H1 (cell line): ENCODE measurements at regions not wholly inside any gene's neighbourhood (a gene's known extent, or its start where the extent isn't known, plus 50 kb on each side); places are given as distances from the start of the nearest gene placed in this dataset.

ENCODE experiments used
- CTCF ChIA-PET: fragments of 300-600 bp; sonication (Branson Sonifier 250); formaldehyde crosslinking; loops from one replicate; lab custom pipeline; 2021; ENCODE audit not compliant: partially characterized antibody; lab: Charles Lee
- POLR2A ChIA-PET: fragments of 300-600 bp; sonication (Branson Sonifier 250); formaldehyde crosslinking; loops from one replicate; lab custom pipeline; 2021; ENCODE audit warnings: inconsistent platforms; ENCODE audit not compliant: partially characterized antibody; lab: Charles Lee
- DNase-seq, 2 experiments: peaks; one replicate each; pipeline versions ENCODE4 v3.0.0 to v3.0.0-alpha.2; 2010 to 2022; ENCODE audit warnings: low spot score in 2 of 2, low read depth in 1 of 2, mixed read lengths in 1 of 2
- FAIRE-seq: peaks from 2 replicates; lab custom pipeline; 2011; peaks lifted over from hg19 to GRCh38; lab: Jason Lieb, UNC
- H2AFZ ChIP-seq: 2 replicates; pipeline ENCODE4 v1.8.1; 2012; ENCODE audit warnings: low read length, inconsistent platforms
- H2AK5ac ChIP-seq: 2 replicates; pipeline ENCODE4 v1.6.1; 2013; ENCODE audit warnings: low read depth, low read length
- H2BK120ac ChIP-seq: replicated peaks from 2 replicates; pipeline ENCODE3; 2013; ENCODE audit warnings: low read depth, low read length, inconsistent platforms
- H2BK12ac ChIP-seq: 2 replicates; pipeline ENCODE4 v1.6.1; 2013; ENCODE audit warnings: low read depth, low read length
- H2BK15ac ChIP-seq: 2 replicates; pipeline ENCODE4 v1.6.1; 2013; ENCODE audit warnings: low read length
- H2BK20ac ChIP-seq: 2 replicates; pipeline ENCODE4 v1.6.1; 2013; ENCODE audit warnings: low read length
- H2BK5ac ChIP-seq: 2 replicates; pipeline ENCODE4 v1.6.1; 2013; ENCODE audit warnings: low read depth, low read length
- H3K14ac ChIP-seq: 2 replicates; pipeline ENCODE4 v1.6.1; 2013; ENCODE audit warnings: inconsistent platforms; ENCODE audit not compliant: insufficient read length
- H3K18ac ChIP-seq: 2 replicates; pipeline ENCODE4 v1.6.1; 2013; ENCODE audit warnings: low read length; ENCODE audit errors: extremely low read depth
- H3K23ac ChIP-seq: 2 replicates; pipeline ENCODE4 v1.6.1; 2013; ENCODE audit warnings: inconsistent platforms; ENCODE audit not compliant: insufficient read length
- H3K23me2 ChIP-seq: 2 replicates; pipeline ENCODE4 v1.6.1; 2013; ENCODE audit warnings: low read depth, low read length
- H3K27ac ChIP-seq: 2 replicates; pipeline ENCODE4 v1.6.1; 2011; ENCODE audit warnings: low read depth, low read length, inconsistent platforms
- H3K27me3 ChIP-seq, 4 experiments: replicated peaks in 1 of 4; 1 replicate in 1 of 4; 2 replicates in 3 of 4; pipeline versions ENCODE4 v1.6.1 to v1.8.1; 2011 to 2013; ENCODE audit warnings: low read length in 3 of 4, mild to moderate bottlenecking in 3 of 4, inconsistent platforms in 2 of 4, mixed read lengths in 2 of 4, moderate library complexity in 1 of 4; ENCODE audit not compliant: control insufficient read depth in 3 of 4, insufficient read depth in 3 of 4; ENCODE audit errors: extremely low read depth in 1 of 4
- H3K36me3 ChIP-seq, 4 experiments: 2 replicates each; pipeline versions ENCODE4 v1.6.1 to v1.8.1; 2011 to 2013; ENCODE audit warnings: mild to moderate bottlenecking in 4 of 4, low read length in 3 of 4, moderate library complexity in 2 of 4, control low read depth in 1 of 4, inconsistent platforms in 1 of 4; ENCODE audit not compliant: insufficient read depth in 4 of 4, control insufficient read depth in 2 of 4
- H3K4ac ChIP-seq: replicated peaks from 2 replicates; pipeline ENCODE3; 2013; ENCODE audit warnings: low read length, low read depth, mixed read lengths, inconsistent platforms; ENCODE audit not compliant: insufficient read length
- H3K4me1 ChIP-seq, 4 experiments: replicated peaks in 1 of 4; 1 replicate in 1 of 4; 2 replicates in 3 of 4; pipeline versions ENCODE4 v1.6.1 to v1.8.1; 2011 to 2013; ENCODE audit warnings: low read length in 3 of 4, inconsistent platforms in 2 of 4, mixed read lengths in 1 of 4; ENCODE audit not compliant: insufficient read depth in 4 of 4, control insufficient read depth in 3 of 4
- H3K4me2 ChIP-seq, 2 experiments: 2 replicates each; pipeline versions ENCODE4 v1.6.1 to v1.8.1; 2011 to 2013; ENCODE audit warnings: low read depth in 2 of 2, low read length in 2 of 2, control low read depth in 1 of 2, inconsistent platforms in 1 of 2, mild to moderate bottlenecking in 1 of 2; ENCODE audit not compliant: insufficient read depth in 1 of 2
- H3K4me3 ChIP-seq, 4 experiments: fragments of 200-600, 300-600 bp in 1 of 4; sonication (generic), shearing (Covaris generic), sonication (Bioruptor Twin) in 1 of 4; 2 replicates each; pipeline versions ENCODE4 v1.5.1 to v1.8.1; 2011 to 2016; ENCODE audit warnings: low read length in 4 of 4, low read depth in 3 of 4, control low read depth in 2 of 4, inconsistent platforms in 2 of 4, mild to moderate bottlenecking in 2 of 4, mixed read lengths in 1 of 4, moderate library complexity in 1 of 4; ENCODE audit not compliant: insufficient read depth in 2 of 4; ENCODE audit errors: extremely low read depth in 1 of 4
- H3K56ac ChIP-seq: replicated peaks from 2 replicates; pipeline ENCODE3; 2013; ENCODE audit warnings: low read depth, mild to moderate bottlenecking, mixed read lengths, low read length, inconsistent platforms; ENCODE audit not compliant: insufficient read length
- H3K79me1 ChIP-seq: 2 replicates; pipeline ENCODE4 v1.6.1; 2013; ENCODE audit warnings: low read depth, low read length, control low read depth
- H3K79me2 ChIP-seq, 2 experiments: 2 replicates each; pipeline versions ENCODE4 v1.6.1 to v1.8.1; 2012 to 2013; ENCODE audit warnings: low read length in 2 of 2, mild to moderate bottlenecking in 2 of 2, inconsistent platforms in 1 of 2; ENCODE audit not compliant: insufficient read depth in 2 of 2, control insufficient read depth in 1 of 2
- H3K9ac ChIP-seq, 4 experiments: replicated peaks in 1 of 4; 1 replicate in 1 of 4; 2 replicates in 3 of 4; pipeline versions ENCODE4 v1.6.1 to v1.8.1; 2011 to 2013; ENCODE audit warnings: low read depth in 3 of 4, low read length in 3 of 4, control low read depth in 2 of 4, mild to moderate bottlenecking in 2 of 4, moderate library complexity in 2 of 4, inconsistent platforms in 1 of 4; ENCODE audit errors: extremely low read depth in 1 of 4
- H3K9me3 ChIP-seq, 2 experiments: 2 replicates each; pipeline versions ENCODE4 v1.6.1 to v1.8.1; 2012 to 2013; ENCODE audit warnings: mild to moderate bottlenecking in 2 of 2, moderate library complexity in 2 of 2, control low read depth in 1 of 2, inconsistent platforms in 1 of 2, low read depth in 1 of 2, low read length in 1 of 2, mixed read lengths in 1 of 2; ENCODE audit not compliant: insufficient read depth in 2 of 2
- H4K20me1 ChIP-seq, 2 experiments: replicated peaks in 1 of 2; 2 replicates each; pipeline versions ENCODE3 to v1.8.1; 2011 to 2013; ENCODE audit warnings: inconsistent platforms in 2 of 2, low read length in 2 of 2, mild to moderate bottlenecking in 1 of 2; ENCODE audit not compliant: insufficient read depth in 2 of 2, control insufficient read depth in 1 of 2
- H4K5ac ChIP-seq: 2 replicates; pipeline ENCODE4 v1.6.1; 2013; ENCODE audit warnings: low read length, low read depth, mixed read lengths, inconsistent platforms; ENCODE audit not compliant: insufficient read length
- H4K8ac ChIP-seq: 2 replicates; pipeline ENCODE4 v1.8.0; 2013; ENCODE audit warnings: mild to moderate bottlenecking, moderate library complexity, low read length, inconsistent platforms; ENCODE audit not compliant: insufficient read depth; ENCODE audit errors: extremely low read depth
- H4K91ac ChIP-seq: replicated peaks from 2 replicates; pipeline ENCODE3; 2013; ENCODE audit warnings: low read length, mixed read lengths, inconsistent platforms; ENCODE audit not compliant: insufficient read length
- CHD1 ChIP-seq: IDR thresholded peaks from 2 replicates; pipeline ENCODE4 v1.6.1; 2012; ENCODE audit warnings: low read depth, low read length, improper control_type of control experiment
- CHD2 ChIP-seq: IDR thresholded peaks from 2 replicates; pipeline ENCODE4 v1.6.1; 2012; ENCODE audit warnings: low read length, improper control_type of control experiment
- CTCF ChIP-seq, 3 experiments: IDR thresholded peaks; 1 replicate in 2 of 3; 2 replicates in 1 of 3; pipeline versions ENCODE4 v1.5.1 to v1.6.1; 2011; ENCODE audit warnings: low read length in 3 of 3, mild to moderate bottlenecking in 3 of 3, inconsistent platforms in 2 of 3, low read depth in 1 of 3, moderate library complexity in 1 of 3; ENCODE audit not compliant: insufficient read depth in 1 of 3; ENCODE audit errors: control extremely low read depth in 1 of 3
- HDAC2 ChIP-seq, 2 experiments: fragments of 300-600 bp in 1 of 2; sonication (generic) in 1 of 2; IDR thresholded peaks; 2 replicates each; pipeline ENCODE4 v1.6.1; 2011 to 2012; ENCODE audit warnings: low read depth in 2 of 2, low read length in 2 of 2, mild to moderate bottlenecking in 2 of 2, moderate library complexity in 2 of 2, borderline replicate concordance in 1 of 2, inconsistent platforms in 1 of 2
- KDM5A ChIP-seq: fragments of 200-600 bp; IDR thresholded peaks from 2 replicates; pipeline ENCODE4 v1.7.1; 2012; ENCODE audit warnings: mild to moderate bottlenecking, low read length, inconsistent platforms, mixed read lengths
- SIRT6 ChIP-seq: IDR thresholded peaks from one replicate; pipeline ENCODE4 v1.7.1; 2012; ENCODE audit warnings: low read length, inconsistent platforms

- no peaks in the 10 kb centered on the region for H4K20me1 ChIP-seq
- no peak overlapping the region for H2BK20ac ChIP-seq
- DNase-seq, result no peak
- H3K4ac ChIP-seq, result no peak overlapping the region
- no peaks in the 10 kb centered on the region for H3K4me1 ChIP-seq
- H2BK5ac ChIP-seq, result no peak overlapping the region
- H4K5ac ChIP-seq, result no peak overlapping the region
- H3K23ac ChIP-seq, result no peak overlapping the region
- H4K8ac ChIP-seq, result no peak overlapping the region
- CTCF ChIA-PET, result interaction anchor here (1.4 to 1.8 kb wide), 2 partner anchors 26 to 31 kb away, joined by 5 to 8 read pairs; no protein-coding TSS in a partner anchor
- no peaks in the 10 kb centered on the region for H3K36me3 ChIP-seq
- H2AFZ ChIP-seq, result no peak overlapping the region
- H3K4me2 ChIP-seq, result no peak overlapping the region
- H3K9ac ChIP-seq, result no peak overlapping the region
- no peak for FAIRE-seq
- no peak overlapping the region for H3K4me3 ChIP-seq
- no peak overlapping the region for H2BK15ac ChIP-seq
- H3K23me2 ChIP-seq, result no peaks in the 10 kb centered on the region
- no peak overlapping the region for H2AK5ac ChIP-seq
- H3K27ac ChIP-seq, result no peak overlapping the region
- peaks cover 0 to 2% of the 10 kb centered on the region in 2 experiments; a peak in 1 of 4 replicates for H3K9me3 ChIP-seq
- H3K79me1 ChIP-seq, result no peaks in the 10 kb centered on the region
- TF ChIP-seq CTCF (IDR thresholded peaks at IDR 0.05; ENCODE audit: control extremely low read depth in 1 of 3, insufficient read depth in 1 of 3, low read depth in 1 of 3, low read length in 3 of 3) (no peak), CHD1 (no peak), KDM5A (no peak), HDAC2 (IDR thresholded peaks at IDR 0.05; ENCODE audit: borderline replicate concordance in 1 of 2, low read depth in 2 of 2, low read length in 2 of 2) (no peak), CHD2 (no peak), SIRT6 (no peak)
- no peaks in the 10 kb centered on the region for H3K79me2 ChIP-seq
- no peak overlapping the region for H3K56ac ChIP-seq
- H3K27me3 ChIP-seq, result no peaks in the 10 kb centered on the region
- no peak overlapping the region for H4K91ac ChIP-seq
- POLR2A ChIA-PET, result no interaction called here
- H3K14ac ChIP-seq, result no peak overlapping the region
- no peak overlapping the region for H3K18ac ChIP-seq
- H2BK120ac ChIP-seq, result no peak overlapping the region
- no peak overlapping the region for H2BK12ac ChIP-seq
Observed at GRCh38 chr5:53288511-53288910, 179.0 kb upstream of the MOCS2 start.
